Heart left ventricle (tissue), 13 donors: ENCODE measurements at regions not wholly inside any gene's neighbourhood (a gene's known extent, or its start where the extent isn't known, plus 50 kb on each side); places are given as distances from the start of the nearest gene placed in this dataset.

Experiments
- POLR2A ChIP-seq, 2 donors: fragments of 450-650 bp; IDR thresholded peaks; one replicate each; pipeline ENCODE4 v1.6.1; 2017; ENCODE audit warnings: antibody characterized with exemption in 2 of 2, mild to moderate bottlenecking in 2 of 2, moderate library complexity in 2 of 2
- TF ChIP-seq, protein P1 (sequence below), 12 donors: fragments of 200-600 bp; sonication (generic) in 4 of 12; IDR thresholded peaks; one replicate each; pipeline versions ENCODE4 v1.5.0 to v1.8.0; 2018 to 2022; ENCODE audit warnings: antibody characterized with exemption in 12 of 12, mild to moderate bottlenecking in 5 of 12
- donor health status: ischemic (EF 13 %, LVEDD 7.1; RV severe dilation, severe dysfunction).
- donor health status: DM: no; HTN: yes; CAD: no.
- donor health status: DM: no; HTN: no; CAD: no.
- donor health status: ischemic (EF 25% LVEDD 6.9; RV normal size, moderate dysfunction).
- donor health status: ischemic (EF 25% LVEDD 5.7; RV mildly dilated, moderate dysfunction).
- donor health status: ischemic (EF 35%, LVEDD 5.7; RV mildly dilated, moderate dysfunction).
- donor health status: nonischemic (EF 11% LVEDD 7.7; RV severe dilation, severe dysfunction).
- donor health status: DM: yes; HTN: yes; CAD: no.
- donor health status: PGD.
- donor health status: ischemic (EF 29% LVEDD 5.4; RV normal size, mild dysfunction).
- donor health status: nonischemic (EF 23%, LVEDD 6.1; RV moderate dilation, normal function).

DNA sequence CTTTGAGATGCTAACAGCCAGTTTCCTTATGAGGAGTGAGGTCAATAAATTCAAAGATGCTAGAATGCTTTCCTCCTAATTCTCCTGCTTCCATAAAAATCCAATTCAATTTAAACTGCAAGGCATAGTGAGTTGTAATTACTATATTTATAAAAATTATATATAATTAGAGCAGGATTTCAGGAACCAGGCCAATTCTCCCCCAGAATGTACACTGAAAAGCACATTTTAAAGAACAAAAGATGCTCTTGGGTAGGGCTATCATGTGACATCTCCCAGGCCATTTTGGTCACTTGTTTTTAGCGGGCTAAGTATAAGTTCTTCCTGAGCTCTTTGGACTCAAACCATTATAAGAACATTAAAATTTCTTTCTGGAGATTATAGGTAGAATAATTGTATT, 195.7 kb upstream of the KCNG1 start:
- TF ChIP-seq, protein P1, sequence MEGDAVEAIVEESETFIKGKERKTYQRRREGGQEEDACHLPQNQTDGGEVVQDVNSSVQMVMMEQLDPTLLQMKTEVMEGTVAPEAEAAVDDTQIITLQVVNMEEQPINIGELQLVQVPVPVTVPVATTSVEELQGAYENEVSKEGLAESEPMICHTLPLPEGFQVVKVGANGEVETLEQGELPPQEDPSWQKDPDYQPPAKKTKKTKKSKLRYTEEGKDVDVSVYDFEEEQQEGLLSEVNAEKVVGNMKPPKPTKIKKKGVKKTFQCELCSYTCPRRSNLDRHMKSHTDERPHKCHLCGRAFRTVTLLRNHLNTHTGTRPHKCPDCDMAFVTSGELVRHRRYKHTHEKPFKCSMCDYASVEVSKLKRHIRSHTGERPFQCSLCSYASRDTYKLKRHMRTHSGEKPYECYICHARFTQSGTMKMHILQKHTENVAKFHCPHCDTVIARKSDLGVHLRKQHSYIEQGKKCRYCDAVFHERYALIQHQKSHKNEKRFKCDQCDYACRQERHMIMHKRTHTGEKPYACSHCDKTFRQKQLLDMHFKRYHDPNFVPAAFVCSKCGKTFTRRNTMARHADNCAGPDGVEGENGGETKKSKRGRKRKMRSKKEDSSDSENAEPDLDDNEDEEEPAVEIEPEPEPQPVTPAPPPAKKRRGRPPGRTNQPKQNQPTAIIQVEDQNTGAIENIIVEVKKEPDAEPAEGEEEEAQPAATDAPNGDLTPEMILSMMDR (IDR thresholded peaks at IDR 0.05): no peak
- no peak for TF ChIP-seq POLR2A (IDR thresholded peaks at IDR 0.05)
